H1 (cell line): ENCODE measurements at regions not wholly inside any gene's neighbourhood (a gene's known extent, or its start where the extent isn't known, plus 50 kb on each side); places are given as distances from the start of the nearest gene placed in this dataset.

Experiments used
- NRF1 ChIP-seq: IDR thresholded peaks from 2 replicates; pipeline ENCODE4 v1.6.1; 2011; ENCODE audit warnings: mild to moderate bottlenecking, low read depth, low read length, improper control_type of control experiment
- TF ChIP-seq, protein P1 (sequence below), 3 experiments: IDR thresholded peaks; 1 replicate in 2 of 3; 2 replicates in 1 of 3; pipeline versions ENCODE4 v1.5.1 to v1.6.1; 2011; ENCODE audit warnings: low read length in 3 of 3, mild to moderate bottlenecking in 3 of 3, inconsistent platforms in 2 of 3, low read depth in 1 of 3, moderate library complexity in 1 of 3; ENCODE audit not compliant: insufficient read depth in 1 of 3; ENCODE audit errors: control extremely low read depth in 1 of 3

- TF ChIP-seq, protein P1, sequence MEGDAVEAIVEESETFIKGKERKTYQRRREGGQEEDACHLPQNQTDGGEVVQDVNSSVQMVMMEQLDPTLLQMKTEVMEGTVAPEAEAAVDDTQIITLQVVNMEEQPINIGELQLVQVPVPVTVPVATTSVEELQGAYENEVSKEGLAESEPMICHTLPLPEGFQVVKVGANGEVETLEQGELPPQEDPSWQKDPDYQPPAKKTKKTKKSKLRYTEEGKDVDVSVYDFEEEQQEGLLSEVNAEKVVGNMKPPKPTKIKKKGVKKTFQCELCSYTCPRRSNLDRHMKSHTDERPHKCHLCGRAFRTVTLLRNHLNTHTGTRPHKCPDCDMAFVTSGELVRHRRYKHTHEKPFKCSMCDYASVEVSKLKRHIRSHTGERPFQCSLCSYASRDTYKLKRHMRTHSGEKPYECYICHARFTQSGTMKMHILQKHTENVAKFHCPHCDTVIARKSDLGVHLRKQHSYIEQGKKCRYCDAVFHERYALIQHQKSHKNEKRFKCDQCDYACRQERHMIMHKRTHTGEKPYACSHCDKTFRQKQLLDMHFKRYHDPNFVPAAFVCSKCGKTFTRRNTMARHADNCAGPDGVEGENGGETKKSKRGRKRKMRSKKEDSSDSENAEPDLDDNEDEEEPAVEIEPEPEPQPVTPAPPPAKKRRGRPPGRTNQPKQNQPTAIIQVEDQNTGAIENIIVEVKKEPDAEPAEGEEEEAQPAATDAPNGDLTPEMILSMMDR (IDR thresholded peaks at IDR 0.05; ENCODE audit: control extremely low read depth in 1 of 3, insufficient read depth in 1 of 3, low read depth in 1 of 3, low read length in 3 of 3) = no peak
- TF ChIP-seq NRF1 = no peak
These were observed 769.8 kb downstream of the BRD1 start (continued) for GRCh38 chr22:49057910-49058309.
